ENCODE measurements at regions not wholly inside any gene's neighbourhood (a gene's known extent, or its start where the extent isn't known, plus 50 kb on each side); places are given as distances from the start of the nearest gene placed in this dataset.

DNA sequence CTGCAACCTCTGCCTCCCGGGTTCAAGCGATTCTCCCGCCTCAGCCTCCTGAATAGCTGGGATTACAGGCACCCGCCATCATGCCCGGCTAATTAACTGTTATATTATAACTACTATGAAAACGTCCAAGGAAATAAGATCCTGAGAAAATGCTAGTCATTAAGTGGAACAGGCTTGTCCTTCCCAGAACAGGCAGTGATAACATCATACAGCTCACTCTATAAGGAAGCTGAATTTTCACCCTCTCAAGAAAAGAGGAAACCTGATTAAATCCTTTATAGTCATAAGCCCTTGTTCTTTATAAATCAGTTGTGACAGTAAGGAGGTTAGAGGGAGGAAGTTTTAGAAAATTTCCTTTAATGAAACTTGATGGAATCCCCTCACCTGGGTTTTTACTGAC is 163.9 kb upstream of the CLINT1 start:
- no peak for DNase-seq (ENCODE audit: low spot score)

DNA sequence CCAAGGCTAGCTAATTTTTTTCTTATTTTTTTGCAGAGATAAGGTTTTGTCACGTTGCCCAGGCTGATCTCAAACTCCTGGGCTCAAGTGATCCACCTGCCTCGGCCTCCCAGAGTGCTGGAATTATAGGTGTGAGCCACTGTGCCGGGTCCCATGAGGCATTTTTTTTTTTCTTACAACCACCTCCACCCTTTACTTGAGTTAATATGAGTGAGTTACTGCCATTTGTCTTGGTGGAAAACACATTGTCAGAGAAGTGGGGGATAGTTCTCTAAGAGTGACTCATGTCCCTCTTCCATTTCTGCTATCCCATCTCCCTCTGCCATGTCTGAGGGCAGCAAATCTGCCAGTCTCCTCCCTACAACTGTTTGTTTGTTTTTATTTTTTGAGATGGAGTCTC is 163.4 kb upstream of the CLINT1 start:
- no peak for DNase-seq (ENCODE audit: low spot score)

DNA sequence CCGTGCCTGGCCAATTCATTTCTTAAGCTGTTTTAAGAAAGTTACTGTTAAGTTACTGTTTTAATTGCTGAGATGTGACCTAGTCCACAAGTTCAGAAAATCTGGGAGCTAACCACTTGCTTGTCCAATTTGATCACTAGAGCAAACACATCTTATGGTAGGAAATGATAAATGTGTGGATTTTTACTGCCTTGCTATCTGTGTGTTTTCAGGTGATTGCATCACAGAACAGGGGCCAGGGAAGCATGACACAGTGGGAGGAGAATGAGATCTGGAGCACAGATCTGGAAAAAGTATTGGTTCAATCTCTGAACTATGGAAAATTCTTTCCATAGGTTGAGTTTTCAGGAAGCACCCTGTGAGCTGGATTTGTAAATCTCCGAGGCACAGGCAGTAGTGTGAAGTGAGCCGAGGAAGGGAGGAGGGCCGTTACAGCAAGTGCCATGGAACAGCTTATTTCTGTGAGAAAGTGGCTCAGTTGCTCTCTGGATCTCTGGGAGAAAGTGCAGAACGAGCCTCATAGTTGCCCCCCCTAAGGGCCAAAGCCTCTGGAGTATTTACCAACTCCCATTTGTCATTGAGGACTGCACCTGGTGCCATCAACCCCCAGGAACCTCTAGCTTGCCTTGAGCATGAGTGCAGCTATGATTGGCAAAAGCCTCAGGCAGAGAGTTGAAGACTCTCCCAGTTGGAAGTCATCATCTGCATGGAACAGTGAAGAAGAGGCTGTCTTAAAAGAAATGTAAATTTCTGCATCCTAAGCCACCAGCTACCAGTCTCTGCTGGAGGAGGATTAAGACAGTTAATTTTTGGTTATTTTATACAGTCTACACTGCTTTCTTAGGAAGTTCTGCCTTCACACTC is 161.8 kb upstream of the CLINT1 start:
- no peak for DNase-seq (ENCODE audit: low spot score)

DNA sequence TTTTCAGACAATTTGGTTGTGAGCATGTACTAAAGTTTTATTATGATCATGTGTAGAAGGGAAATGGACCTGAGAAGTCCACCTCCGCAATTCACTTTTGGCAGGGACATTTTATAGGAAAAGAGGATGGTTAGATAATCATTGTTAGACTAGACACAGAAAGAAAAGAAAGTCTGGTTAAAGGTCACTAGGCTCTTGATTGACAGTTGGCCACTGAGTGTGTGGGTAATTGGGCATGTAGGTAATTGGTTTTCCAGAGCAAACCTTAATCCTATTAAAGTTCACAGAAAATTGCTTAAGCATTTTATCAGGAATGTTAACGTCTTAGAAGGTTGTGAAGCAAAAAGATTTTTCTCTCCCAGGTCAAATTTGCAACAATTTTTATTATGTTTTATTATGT is 158.5 kb upstream of the CLINT1 start:
- no peak for DNase-seq (ENCODE audit: low spot score)

DNA sequence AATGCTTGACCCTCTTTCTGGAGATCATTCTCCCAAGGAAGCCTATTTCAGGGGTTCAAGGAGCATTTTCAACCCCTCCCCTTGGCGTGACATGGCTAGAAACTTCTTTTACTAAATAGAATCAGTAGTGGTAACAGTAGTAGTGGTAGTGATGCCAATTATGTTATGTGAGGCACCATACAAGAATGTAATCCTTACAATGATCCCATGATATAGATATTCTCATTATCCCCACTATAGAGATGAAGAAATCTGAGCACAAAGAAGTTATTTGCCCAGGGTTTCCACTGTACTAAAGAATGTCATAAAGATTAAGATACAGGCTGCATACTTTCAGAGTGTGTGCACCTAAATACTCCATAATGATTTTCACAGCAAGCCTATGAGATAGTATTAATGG is 155.4 kb upstream of the CLINT1 start:
- DNase-seq (ENCODE audit: low spot score): no peak

DNA sequence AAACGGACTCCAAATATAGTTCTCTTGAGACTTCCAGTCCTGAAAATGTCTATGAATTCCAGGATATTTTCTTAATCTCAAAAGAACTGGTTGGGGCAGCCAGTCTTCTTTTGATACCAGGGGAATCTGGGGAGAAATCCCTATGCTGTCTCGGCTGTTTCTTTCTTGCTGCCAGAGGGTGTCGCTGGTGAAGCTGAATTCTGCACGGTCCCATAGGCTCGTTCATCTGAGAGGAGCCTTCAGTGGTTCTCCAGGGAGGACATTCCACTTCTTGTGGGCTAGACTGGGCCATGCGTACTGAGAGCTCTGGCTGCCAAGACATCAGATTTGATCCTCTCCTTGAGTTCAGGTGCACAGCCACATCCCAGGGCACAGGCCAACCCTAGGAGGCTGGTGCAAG is 155.0 kb upstream of the CLINT1 start:
- peak; percentile 53 for DNase-seq (ENCODE audit: low spot score)

DNA sequence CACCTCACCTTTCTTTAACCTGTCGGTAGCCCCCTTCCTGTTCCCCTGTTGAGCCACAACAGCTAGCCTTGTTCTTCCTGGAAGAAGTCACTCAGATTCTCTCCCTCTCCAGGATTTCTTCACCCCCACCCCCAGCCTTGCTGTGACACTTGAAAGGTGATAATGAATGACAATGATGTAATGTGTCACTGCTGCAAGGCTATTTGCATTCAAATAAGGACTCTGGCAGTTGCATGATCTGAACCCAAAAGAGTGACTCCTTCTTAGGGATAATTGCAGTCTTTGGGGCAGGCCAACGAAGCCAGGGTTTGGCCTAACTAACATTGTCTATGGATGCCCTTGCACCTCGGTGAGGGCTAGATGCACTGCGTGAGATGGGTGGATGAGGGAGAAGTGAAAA is 154.4 kb upstream of the CLINT1 start:
- DNase-seq (ENCODE audit: low spot score): no peak

DNA sequence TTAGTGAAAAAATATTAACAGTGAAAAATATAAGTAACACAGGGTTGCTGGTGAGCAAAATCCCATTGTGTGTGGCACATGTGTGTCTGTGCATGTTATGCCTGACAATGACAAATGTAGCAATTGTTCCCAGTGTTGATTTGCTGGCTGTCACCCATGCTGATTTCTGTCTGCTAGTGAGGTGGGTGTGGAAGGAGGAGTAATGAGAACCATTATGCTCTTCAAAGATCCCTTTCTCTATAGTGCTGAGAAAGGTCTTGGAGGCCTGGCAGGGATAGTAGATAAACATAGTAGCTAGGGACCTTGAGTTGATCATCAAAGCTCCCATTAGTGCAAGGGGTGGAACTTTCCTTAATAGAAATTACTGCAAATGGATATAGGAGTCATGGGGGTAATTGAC is 152.5 kb upstream of the CLINT1 start:
- DNase-seq (ENCODE audit: low spot score): no peak

DNA sequence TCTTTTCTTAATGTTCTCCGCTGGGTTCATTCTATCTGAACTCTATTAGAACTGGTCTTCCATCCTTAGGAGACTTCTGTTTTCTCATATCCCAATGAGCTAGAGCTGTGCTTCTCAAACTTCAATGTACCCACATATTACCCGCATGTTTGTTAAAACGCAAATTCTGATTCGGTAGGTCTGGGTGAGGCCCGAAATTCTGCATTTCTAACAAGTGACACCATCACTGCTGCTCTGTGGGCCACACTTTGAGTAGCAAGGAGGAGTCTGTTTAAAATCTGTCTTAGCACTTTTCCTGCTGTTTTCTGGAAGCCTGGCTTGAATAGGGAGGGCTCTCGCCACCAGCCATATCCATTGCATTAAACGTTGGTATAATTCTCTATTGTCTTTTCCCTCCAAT is 151.9 kb upstream of the CLINT1 start:
- DNase-seq (ENCODE audit: low spot score): no peak

DNA sequence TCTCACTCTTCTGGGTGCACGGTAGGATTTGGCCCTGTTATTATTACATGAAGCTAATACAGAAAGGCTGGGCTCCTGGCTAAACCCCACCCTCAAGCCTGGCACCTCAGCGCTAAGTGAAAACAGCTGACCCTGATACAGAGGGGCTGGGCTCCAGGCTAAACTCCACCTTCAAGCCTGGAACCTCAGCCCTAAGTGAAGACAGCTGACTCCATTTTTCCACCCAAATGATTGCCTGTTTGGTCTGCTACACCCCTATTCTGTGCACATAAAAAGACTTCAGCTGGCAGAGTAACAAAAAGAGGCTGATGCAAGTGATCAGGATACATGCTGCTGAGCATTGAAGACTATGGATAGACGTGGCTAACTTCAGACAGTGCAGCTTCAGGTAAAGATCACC is 148.4 kb upstream of the CLINT1 start:
- DNase-seq (ENCODE audit: low spot score): no peak

DNA sequence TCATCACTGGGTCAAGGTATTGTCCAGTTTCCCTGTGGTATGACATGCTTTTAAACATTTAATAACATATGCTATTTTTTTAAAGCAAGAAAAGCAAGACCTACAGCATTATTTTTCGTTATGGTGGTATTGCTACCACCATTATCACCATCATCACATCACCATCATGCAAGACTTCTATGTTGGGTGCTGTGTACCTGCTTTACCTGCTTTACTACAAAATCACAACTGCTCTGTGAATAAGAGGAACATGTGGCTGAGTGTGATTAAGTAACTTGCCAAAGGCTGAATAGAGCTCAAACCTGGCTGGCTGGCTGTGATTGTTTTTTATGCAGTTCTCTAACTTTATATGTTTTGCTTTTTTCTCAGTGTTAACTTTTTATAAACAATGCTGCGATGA is 140.8 kb upstream of the CLINT1 start:
- no peak for DNase-seq (ENCODE audit: low spot score)

DNA sequence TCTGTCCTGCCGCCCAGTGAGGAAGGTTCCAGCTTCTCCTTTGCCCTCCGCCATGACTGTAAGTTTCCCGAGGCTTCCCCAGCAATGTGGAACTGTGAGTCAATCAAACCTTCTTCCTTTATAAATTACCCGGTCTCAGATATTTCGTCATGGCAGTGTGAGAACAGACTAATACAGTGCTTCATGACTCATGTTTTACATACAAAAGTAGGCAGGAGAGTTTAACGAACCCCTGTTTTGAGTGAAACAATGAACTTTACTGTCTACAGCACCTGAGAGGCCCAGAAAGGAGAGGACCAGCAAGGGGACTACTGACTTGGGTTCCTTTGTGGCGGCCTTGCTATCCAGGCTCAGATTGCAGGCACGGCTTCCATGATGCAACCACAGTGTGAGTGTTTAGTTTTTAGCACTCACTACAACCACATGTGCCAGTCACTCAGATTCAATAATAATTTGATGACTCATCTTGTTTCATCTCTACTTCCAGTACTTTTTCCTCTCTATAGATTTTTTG is 139.1 kb upstream of the CLINT1 start:
- DNase-seq (ENCODE audit: low spot score): no peak

DNA sequence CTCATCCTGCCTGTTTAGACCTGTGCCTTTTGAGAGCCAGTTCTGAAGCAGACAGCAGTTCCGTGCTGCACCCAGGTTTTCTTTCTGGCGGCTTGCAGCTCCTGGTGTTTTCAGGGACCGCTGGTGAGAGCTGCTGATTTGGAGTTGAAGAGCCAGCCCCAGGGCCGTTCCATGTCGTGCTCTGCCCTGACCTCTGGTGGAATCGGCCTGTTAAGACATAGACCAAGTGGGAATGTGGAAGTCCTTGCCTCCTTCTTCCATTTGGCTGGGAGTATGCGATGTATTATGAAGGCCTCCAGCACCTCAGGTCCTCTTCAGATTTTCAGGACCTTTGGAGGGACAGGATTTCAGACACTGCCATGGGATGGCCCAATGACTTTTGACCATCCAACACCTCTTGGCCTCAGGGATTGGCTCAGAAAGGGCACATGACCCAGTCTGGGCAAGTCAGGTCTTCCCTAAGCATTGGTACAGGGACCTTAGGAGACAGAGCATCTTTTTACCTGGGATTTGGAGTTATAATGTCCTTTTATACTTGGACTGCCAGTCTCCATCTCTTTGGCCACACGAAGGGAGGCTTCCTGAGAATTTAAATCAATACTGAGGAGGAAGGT is 136.1 kb upstream of the CLINT1 start:
- DNase-seq (ENCODE audit: low spot score): peak; percentile 29

DNA sequence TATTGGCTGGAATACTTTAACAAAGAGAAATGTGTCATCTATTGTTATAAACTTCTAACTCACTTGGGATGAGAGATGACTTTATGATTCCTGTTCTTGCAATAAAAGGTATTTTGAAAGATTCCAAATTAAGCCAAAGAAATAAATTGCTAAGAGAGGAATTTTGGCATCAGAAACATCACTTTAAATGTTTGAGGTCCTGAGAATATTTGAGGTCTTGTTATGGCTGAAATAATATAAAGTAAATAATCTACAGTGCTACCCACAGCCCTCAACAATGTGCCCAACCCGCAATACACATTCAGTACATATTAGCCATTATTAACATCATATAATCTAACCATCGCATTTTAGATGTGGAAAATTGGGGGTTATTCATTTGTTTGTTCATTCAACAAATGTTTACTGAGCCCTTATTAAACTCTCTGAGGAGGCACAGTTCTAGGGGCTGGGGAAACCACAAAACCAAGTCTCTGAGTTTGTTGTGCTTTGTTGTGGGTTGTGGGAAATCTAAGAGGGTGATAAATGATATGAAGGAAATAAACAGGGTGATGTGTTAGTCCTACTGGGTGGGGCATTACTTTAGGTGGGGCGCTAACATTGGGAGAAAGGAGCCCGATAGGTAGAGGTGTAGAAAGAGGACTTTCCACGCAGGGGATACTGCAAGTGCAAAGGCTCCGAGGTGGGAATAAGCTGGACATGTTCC is 135.2 kb upstream of the CLINT1 start:
- DNase-seq (ENCODE audit: low spot score): no peak

DNA sequence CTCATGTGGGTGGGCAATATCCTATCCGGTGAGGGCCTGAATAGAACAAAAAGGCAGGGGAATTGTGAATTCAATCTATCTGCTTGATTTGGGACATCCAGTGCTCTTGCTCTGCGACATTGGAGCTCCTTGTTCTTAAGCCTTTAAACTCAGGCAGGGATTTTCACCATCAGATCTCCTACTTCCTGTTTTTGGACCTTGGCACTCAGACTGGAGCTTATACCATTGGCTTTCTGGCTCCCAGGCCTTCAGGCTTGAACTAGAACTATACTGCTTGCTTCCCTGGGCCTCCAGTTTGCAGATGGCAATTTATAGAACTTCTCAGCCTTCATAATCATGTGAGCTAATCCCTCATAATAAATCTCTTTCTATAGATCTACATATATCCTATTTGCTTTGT is 134.3 kb upstream of the CLINT1 start:
- no peak for DNase-seq (ENCODE audit: low spot score)

DNA sequence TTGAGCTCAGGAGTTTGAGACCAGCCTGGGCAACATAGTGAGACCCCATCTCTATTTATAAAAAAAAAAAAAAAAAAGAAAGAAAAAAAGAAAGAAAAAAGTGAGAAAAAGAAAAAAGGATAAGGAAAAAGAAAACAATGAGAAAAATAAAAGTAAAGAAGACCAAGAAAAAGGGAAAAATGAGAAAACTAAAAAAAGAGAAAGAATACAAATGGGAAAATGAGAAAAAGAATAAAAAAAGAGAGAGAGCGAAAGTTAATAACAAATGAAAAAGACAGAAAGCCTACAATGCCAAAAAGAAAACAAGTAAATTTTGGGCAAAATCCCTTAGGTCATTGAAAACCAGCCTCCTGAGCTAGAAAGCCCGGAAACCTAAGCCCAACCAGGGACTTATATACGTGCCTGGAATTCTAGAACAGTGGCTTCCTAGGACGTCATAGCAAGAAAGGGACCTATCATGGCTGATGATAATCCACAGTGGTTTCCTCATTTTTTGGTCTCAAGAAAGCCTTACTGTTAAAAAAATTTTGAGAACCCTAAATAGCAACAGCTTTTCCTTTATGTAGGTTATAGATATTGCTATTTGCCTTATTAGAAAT is 131.7 kb upstream of the CLINT1 start:
- DNase-seq (ENCODE audit: low spot score): no peak

DNA sequence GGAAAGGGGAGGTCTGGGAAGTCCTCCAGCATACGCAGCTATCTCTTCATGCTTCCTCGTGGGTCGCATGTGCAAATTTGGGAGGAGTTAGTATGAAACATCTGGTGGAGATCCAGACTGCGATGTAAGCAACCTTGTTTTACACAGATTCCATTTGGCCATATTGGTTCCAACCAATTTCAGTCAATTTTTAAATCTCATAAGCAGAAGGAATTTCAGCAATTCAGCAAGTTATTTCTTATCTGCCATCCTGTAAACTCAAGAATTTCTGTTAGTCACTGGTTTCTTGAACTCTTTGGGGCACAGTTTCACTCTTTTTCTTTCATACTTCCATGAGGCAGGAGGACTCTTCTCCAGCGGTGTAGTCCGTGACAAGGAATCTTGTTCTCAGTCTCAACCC is 130.4 kb upstream of the CLINT1 start:
- DNase-seq (ENCODE audit: low spot score): no peak

DNA sequence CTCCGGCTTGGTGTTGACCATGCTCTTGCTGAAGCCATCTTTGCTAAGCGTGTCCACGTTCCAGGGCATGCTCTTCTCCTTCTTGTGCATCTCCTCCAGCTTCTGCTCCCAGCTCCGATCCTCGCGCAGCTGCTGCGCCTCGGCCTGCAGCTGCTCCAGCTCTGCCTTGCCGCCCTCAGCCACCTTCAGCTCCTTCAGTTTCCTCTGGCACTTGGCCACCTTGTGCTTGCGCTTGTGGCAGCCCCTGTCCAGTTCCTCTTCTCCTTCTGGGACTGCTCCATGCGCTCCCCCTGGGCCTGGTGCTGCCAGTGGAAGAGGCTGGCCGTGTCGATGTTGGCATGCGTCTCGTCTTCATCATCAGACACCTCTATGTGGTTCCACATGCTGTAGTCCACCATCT is 128.3 kb upstream of the CLINT1 start:
- no peak for DNase-seq (ENCODE audit: low spot score)

DNA sequence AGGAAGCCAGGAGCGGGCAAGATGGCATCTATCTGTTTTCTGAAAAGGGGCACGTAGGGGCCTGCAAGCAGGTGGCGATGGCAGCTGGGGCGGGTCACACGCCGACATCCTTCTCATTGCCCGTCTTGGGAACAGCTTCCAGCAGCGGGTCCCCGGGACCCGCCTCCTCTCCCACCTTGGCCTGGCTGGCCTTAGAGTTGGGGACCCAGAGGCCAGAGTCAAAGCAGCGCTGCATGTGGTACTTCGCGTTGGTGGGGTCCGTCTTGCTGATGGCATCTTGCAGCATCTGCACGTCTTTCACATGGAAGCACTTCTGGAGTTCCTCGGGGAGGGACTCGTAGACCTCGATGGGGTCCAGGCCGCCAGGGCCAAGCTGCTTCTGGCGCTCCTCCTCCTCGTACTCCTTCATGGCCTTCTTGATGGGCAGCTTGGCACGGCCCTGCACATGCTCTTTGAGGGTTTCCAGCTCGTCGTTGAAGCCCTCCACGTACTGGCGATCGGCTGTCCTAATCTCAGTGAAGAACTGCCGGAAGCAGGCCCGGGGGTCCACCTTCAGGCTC is 127.6 kb upstream of the CLINT1 start:
- DNase-seq (ENCODE audit: low spot score): no peak

DNA sequence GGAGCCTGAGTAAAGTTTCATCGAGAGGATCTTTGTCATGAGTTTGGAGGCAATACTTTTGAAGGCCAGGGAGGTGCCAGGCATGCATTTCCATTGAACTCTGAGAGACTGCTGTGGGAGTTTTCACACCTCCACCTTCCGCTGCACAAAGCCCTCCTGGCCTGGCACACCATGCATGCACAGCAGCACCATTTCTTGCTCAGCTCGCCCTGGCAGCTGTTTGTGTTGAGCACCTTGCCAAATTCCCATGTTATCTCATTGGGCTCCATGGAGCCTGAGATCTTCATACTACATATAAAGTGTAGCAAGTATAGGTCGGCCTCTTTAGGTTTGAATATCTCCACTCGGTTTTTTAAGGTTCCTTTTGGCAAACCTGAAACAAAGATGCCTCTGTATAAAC is 125.7 kb upstream of the CLINT1 start:
- DNase-seq (ENCODE audit: low spot score): no peak

DNA sequence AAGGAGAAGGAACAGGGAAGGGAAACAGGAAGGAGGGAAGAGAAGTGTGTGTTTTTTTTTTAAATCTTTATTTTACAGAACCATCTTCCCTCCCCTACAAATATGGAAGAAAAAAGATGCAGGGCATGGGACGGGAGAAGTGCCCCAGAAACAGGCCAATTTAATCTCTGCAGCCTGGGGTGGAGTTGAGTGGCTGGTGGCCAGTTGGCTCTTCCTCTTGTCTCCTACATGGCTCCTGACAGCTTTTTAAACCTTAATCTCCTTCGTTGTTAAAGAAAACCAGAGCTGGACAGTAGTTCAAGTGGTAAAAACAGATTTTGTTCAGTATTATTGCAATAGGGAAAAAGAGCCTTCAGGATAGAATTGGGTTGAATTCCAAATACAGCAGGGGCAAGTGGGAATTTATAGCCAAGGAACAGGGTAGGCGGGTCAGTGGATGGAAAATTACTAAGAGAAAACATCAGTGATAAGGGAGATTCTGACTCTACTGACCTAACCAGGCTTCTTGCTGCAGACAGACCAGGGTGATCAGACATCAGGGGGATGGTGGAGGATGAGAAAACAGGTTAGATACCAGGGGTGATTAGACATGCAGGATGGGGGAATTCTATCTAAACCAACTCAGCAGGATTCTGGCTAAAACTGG is 125.1 kb upstream of the CLINT1 start:
- DNase-seq (ENCODE audit: low spot score): no peak

DNA sequence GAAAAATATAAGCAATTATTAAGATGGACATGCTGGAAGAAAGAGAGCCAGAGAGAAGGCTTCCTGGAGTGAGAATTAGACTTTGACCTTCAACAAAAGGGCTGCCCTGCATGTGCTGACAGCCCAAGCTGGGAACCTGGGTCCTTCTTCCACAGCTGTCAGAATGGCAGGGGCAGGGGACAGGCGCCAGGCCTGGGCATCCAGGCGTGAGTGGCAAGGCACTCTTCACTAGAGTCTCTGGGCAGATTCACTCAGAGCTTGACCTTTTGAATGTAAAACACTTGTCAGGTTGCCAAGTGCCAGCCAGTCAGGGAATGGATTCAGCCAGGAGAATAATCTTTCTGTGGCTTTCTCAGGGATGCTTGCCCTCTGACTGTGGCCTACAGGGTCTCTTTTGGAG is 119.1 kb upstream of the CLINT1 start:
- no peak for DNase-seq (ENCODE audit: low spot score)
